SHP77 treated with DMSO at 0.1 percent for 48 hours (cell line): ENCODE measurements at regions not wholly inside any gene's neighbourhood (a gene's known extent, or its start where the extent isn't known, plus 50 kb on each side); places are given as distances from the start of the nearest gene placed in this dataset.

Experiments used
- DNase-seq: peaks from one replicate; lab custom pipeline; 2025; lab: John Stamatoyannopoulos, UW

GRCh38 chr11:103668859-103669258 lies 367.6 kb upstream of the DDI1 start:
- no peak for DNase-seq

- no peak for DNase-seq
These were observed 365.2 kb upstream of the DDI1 start for GRCh38 chr11:103671143-103671651.

GRCh38 chr11:103673773-103674172 lies 362.7 kb upstream of the DDI1 start:
- DNase-seq: no peak

GRCh38 chr11:103676413-103676812 lies 360.0 kb upstream of the DDI1 start:
- DNase-seq: no peak

- no peak for DNase-seq
These were observed 355.6 kb upstream of the DDI1 start for GRCh38 chr11:103680826-103681225.

GRCh38 chr11:103681855-103682254 lies 354.6 kb upstream of the DDI1 start:
- DNase-seq: no peak

GRCh38 chr11:103682318-103683184 lies 353.9 kb upstream of the DDI1 start:
- peak; percentile 61 for DNase-seq

GRCh38 chr11:103683576-103683975 lies 352.9 kb upstream of the DDI1 start:
- DNase-seq: no peak

GRCh38 chr11:103688924-103689323 lies 347.5 kb upstream of the DDI1 start:
- no peak for DNase-seq

- DNase-seq: no peak
These were observed 346.1 kb upstream of the DDI1 start for GRCh38 chr11:103690356-103690755.

- DNase-seq: no peak
These were observed 340.3 kb upstream of the DDI1 start for GRCh38 chr11:103696123-103696522.

GRCh38 chr11:103699216-103699615 lies 337.2 kb upstream of the DDI1 start:
- no peak for DNase-seq

GRCh38 chr11:103699656-103700055 lies 336.8 kb upstream of the DDI1 start:
- DNase-seq: no peak

- DNase-seq: no peak
These were observed 335.8 kb upstream of the DDI1 start for GRCh38 chr11:103700622-103701021.

- no peak for DNase-seq
These were observed 333.0 kb upstream of the DDI1 start for GRCh38 chr11:103703437-103703836.

- DNase-seq: no peak
These were observed 332.5 kb upstream of the DDI1 start for GRCh38 chr11:103703954-103704353.

GRCh38 chr11:103705642-103706041 lies 330.8 kb upstream of the DDI1 start:
- DNase-seq: no peak

- no peak for DNase-seq
These were observed 327.1 kb upstream of the DDI1 start for GRCh38 chr11:103709371-103709770.

- no peak for DNase-seq
These were observed 322.2 kb upstream of the DDI1 start for GRCh38 chr11:103714246-103714645.

GRCh38 chr11:103716363-103716762 lies 320.1 kb upstream of the DDI1 start:
- no peak for DNase-seq

- no peak for DNase-seq
These were observed 309.2 kb upstream of the DDI1 start for GRCh38 chr11:103727262-103727661.

GRCh38 chr11:103729617-103730016 lies 306.8 kb upstream of the DDI1 start:
- no peak for DNase-seq

- no peak for DNase-seq
These were observed 306.1 kb upstream of the DDI1 start for GRCh38 chr11:103730131-103730940.
